HEK293 (cell line): ENCODE measurements at regions not wholly inside any gene's neighbourhood (a gene's known extent, or its start where the extent isn't known, plus 50 kb on each side); places are given as distances from the start of the nearest gene placed in this dataset.

ENCODE experiments used
- ZFP37 ChIP-seq: fragments of 450-650 bp; formaldehyde crosslinking; IDR thresholded peaks from 2 replicates; pipeline ENCODE4 v1.5.1; 2016; ENCODE audit warnings: missing biosample characterization, missing genetic modification characterization
- ZNF132 ChIP-seq: fragments of 450-650 bp; formaldehyde crosslinking; IDR thresholded peaks from 2 replicates; pipeline ENCODE4 v1.5.1; 2017; ENCODE audit warnings: missing biosample characterization, missing genetic modification characterization, borderline replicate concordance
- ZNF223 ChIP-seq: fragments of 450-650 bp; formaldehyde crosslinking; IDR thresholded peaks from 2 replicates; pipeline ENCODE4 v1.5.1; 2016; ENCODE audit warnings: missing biosample characterization, missing genetic modification characterization
- ZNF274 ChIP-seq, 2 experiments: fragments of 200-500 bp in 1 of 2; fragments of 450-650 bp in 1 of 2; sonication (Bioruptor generic) in 1 of 2; formaldehyde crosslinking in 1 of 2; IDR thresholded peaks; 2 replicates each; pipeline versions ENCODE4 v1.5.1 to v1.6.1; 2014 to 2016; ENCODE audit warnings: borderline replicate concordance in 1 of 2, inconsistent platforms in 1 of 2, low read length in 1 of 2, missing biosample characterization in 1 of 2, missing genetic modification characterization in 1 of 2
- ZNF621 ChIP-seq: fragments of 450-650 bp; formaldehyde crosslinking; IDR thresholded peaks from 2 replicates; pipeline ENCODE4 v1.5.1; 2017; ENCODE audit warnings: missing biosample characterization, missing genetic modification characterization
- ZNF777 ChIP-seq: fragments of 450-650 bp; formaldehyde crosslinking; IDR thresholded peaks from 2 replicates; pipeline ENCODE4 v1.5.1; 2017; ENCODE audit warnings: missing biosample characterization, missing genetic modification characterization, borderline replicate concordance
- TF ChIP-seq, protein P1 (sequence below): fragments of 450-650 bp; IDR thresholded peaks from 2 replicates; pipeline ENCODE4 v1.5.1; 2018; ENCODE audit warnings: missing biosample characterization, missing genetic modification characterization
- TF ChIP-seq, protein P2 (sequence below): fragments of 450-650 bp; formaldehyde crosslinking; IDR thresholded peaks from 2 replicates; pipeline ENCODE4 v1.5.1; 2016; ENCODE audit warnings: missing biosample characterization, missing genetic modification characterization
- TF ChIP-seq, protein P3 (sequence below): fragments of 450-650 bp; formaldehyde crosslinking; IDR thresholded peaks from 2 replicates; pipeline ENCODE4 v1.5.1; 2016; ENCODE audit warnings: missing biosample characterization, missing genetic modification characterization
- TF ChIP-seq, protein P4 (sequence below): fragments of 450-650 bp; formaldehyde crosslinking; conservative IDR thresholded peaks from 2 replicates; pipeline ENCODE4 v1.5.1; 2016; ENCODE audit warnings: low read depth, missing biosample characterization, missing genetic modification characterization
- TF ChIP-seq, protein P5 (sequence below): sonication (generic); formaldehyde crosslinking; IDR thresholded peaks from 2 replicates; pipeline ENCODE4 v1.8.1; 2022; ENCODE audit warnings: mild to moderate bottlenecking, moderate library complexity, missing genetic modification reagents
- TF ChIP-seq, protein P6 (sequence below): fragments of 450-650 bp; formaldehyde crosslinking; IDR thresholded peaks from 2 replicates; pipeline ENCODE4; 2016; ENCODE audit warnings: missing biosample characterization, missing genetic modification characterization

DNA sequence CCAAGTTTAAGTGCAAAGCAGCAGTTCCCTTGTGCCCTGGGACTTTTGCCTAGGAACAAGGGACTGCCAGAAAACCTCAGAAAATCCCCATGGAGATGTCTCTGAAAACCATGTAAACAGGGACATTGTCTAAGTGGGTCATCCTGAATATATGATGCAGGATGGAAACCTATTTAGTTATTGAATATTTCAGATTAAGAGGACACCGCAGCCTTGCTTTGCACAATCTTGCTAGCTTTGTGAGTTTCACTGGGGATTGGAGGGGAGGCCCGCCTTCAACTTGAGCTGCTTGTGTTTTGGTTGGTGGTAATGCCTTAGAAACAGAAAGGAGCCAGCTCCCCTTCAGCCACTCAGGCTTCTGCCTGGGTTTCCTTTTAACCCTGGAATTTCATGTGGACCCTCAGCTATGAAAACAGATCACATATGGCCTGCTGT is 112.8 kb downstream of the C9orf152 start:
- TF ChIP-seq, protein P1, sequence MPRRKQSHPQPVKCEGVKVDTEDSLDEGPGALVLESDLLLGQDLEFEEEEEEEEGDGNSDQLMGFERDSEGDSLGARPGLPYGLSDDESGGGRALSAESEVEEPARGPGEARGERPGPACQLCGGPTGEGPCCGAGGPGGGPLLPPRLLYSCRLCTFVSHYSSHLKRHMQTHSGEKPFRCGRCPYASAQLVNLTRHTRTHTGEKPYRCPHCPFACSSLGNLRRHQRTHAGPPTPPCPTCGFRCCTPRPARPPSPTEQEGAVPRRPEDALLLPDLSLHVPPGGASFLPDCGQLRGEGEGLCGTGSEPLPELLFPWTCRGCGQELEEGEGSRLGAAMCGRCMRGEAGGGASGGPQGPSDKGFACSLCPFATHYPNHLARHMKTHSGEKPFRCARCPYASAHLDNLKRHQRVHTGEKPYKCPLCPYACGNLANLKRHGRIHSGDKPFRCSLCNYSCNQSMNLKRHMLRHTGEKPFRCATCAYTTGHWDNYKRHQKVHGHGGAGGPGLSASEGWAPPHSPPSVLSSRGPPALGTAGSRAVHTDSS (tag by site-specific recombination): no peak
- TF ChIP-seq, protein P2, sequence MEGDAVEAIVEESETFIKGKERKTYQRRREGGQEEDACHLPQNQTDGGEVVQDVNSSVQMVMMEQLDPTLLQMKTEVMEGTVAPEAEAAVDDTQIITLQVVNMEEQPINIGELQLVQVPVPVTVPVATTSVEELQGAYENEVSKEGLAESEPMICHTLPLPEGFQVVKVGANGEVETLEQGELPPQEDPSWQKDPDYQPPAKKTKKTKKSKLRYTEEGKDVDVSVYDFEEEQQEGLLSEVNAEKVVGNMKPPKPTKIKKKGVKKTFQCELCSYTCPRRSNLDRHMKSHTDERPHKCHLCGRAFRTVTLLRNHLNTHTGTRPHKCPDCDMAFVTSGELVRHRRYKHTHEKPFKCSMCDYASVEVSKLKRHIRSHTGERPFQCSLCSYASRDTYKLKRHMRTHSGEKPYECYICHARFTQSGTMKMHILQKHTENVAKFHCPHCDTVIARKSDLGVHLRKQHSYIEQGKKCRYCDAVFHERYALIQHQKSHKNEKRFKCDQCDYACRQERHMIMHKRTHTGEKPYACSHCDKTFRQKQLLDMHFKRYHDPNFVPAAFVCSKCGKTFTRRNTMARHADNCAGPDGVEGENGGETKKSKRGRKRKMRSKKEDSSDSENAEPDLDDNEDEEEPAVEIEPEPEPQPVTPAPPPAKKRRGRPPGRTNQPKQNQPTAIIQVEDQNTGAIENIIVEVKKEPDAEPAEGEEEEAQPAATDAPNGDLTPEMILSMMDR: no peak
- TF ChIP-seq ZNF777: no peak
- TF ChIP-seq ZNF274 (IDR thresholded peaks at IDR 0.05; ENCODE audit: low read length): no peak
- TF ChIP-seq ZNF274 (tag by site-specific recombination; IDR thresholded peaks at IDR 0.05; ENCODE audit: borderline replicate concordance): no peak
- TF ChIP-seq, protein P3, sequence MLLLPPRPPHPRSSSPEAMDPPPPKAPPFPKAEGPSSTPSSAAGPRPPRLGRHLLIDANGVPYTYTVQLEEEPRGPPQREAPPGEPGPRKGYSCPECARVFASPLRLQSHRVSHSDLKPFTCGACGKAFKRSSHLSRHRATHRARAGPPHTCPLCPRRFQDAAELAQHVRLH (tag by site-specific recombination): no peak
- no peak for TF ChIP-seq ZNF621 (tag by site-specific recombination)
- TF ChIP-seq, protein P4, sequence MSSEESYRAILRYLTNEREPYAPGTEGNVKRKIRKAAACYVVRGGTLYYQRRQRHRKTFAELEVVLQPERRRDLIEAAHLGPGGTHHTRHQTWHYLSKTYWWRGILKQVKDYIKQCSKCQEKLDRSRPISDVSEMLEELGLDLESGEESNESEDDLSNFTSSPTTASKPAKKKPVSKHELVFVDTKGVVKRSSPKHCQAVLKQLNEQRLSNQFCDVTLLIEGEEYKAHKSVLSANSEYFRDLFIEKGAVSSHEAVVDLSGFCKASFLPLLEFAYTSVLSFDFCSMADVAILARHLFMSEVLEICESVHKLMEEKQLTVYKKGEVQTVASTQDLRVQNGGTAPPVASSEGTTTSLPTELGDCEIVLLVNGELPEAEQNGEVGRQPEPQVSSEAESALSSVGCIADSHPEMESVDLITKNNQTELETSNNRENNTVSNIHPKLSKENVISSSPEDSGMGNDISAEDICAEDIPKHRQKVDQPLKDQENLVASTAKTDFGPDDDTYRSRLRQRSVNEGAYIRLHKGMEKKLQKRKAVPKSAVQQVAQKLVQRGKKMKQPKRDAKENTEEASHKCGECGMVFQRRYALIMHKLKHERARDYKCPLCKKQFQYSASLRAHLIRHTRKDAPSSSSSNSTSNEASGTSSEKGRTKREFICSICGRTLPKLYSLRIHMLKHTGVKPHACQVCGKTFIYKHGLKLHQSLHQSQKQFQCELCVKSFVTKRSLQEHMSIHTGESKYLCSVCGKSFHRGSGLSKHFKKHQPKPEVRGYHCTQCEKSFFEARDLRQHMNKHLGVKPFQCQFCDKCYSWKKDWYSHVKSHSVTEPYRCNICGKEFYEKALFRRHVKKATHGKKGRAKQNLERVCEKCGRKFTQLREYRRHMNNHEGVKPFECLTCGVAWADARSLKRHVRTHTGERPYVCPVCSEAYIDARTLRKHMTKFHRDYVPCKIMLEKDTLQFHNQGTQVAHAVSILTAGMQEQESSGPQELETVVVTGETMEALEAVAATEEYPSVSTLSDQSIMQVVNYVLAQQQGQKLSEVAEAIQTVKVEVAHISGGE (tag by site-specific recombination): no peak
- TF ChIP-seq, protein P5, sequence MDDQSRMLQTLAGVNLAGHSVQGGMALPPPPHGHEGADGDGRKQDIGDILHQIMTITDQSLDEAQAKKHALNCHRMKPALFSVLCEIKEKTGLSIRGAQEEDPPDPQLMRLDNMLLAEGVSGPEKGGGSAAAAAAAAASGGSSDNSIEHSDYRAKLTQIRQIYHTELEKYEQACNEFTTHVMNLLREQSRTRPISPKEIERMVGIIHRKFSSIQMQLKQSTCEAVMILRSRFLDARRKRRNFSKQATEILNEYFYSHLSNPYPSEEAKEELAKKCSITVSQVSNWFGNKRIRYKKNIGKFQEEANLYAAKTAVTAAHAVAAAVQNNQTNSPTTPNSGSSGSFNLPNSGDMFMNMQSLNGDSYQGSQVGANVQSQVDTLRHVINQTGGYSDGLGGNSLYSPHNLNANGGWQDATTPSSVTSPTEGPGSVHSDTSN (CRISPR knock-in tag): no peak
- TF ChIP-seq ZNF223 (tag by site-specific recombination): no peak
- TF ChIP-seq ZNF132 (tag by site-specific recombination): no peak
- TF ChIP-seq, protein P6, sequence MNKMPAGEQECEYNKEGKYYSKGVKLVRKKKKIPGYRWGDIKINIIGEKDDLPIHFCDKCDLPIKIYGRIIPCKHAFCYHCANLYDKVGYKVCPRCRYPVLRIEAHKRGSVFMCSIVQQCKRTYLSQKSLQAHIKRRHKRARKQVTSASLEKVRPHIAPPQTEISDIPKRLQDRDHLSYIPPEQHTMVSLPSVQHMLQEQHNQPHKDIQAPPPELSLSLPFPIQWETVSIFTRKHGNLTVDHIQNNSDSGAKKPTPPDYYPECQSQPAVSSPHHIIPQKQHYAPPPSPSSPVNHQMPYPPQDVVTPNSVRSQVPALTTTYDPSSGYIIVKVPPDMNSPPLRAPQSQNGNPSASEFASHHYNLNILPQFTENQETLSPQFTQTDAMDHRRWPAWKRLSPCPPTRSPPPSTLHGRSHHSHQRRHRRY: no peak
- no peak for TF ChIP-seq ZFP37 (tag by site-specific recombination)
